ENCODE measurements at regions not wholly inside any gene's neighbourhood (a gene's known extent, or its start where the extent isn't known, plus 50 kb on each side); places are given as distances from the start of the nearest gene placed in this dataset.

GRCh38 chr2:103785432-103785831 is 1023.6 kb downstream of the TMEM182 start:
- TF ChIP-seq EZH2 (optimal IDR thresholded peaks at IDR 0.05; ENCODE audit: low read depth, low read length) (no peak), CTCF (IDR thresholded peaks at IDR 0.05; ENCODE audit: low read length) (no peak), EZH2phosphoT487 (IDR thresholded peaks at IDR 0.05; ENCODE audit: low read length) (no peak)
- Histone ChIP-seq H3K36me3 (replicated peaks; ENCODE audit: insufficient read depth, low read length) (no peaks in the 10 kb centered on the region), H3K4me3 (ENCODE audit: low read length) (no peak overlapping the region), H3K27ac (ENCODE audit: low read length) (no peak overlapping the region), H3K4me2 (ENCODE audit: low read depth, low read length) (no peak overlapping the region), H3K4me1 (ENCODE audit: low read length) (no peaks in the 10 kb centered on the region), H3K27me3 (replicated peaks; ENCODE audit: insufficient read depth, low read length) (no peaks in the 10 kb centered on the region), H3K9me3 (replicated peaks; ENCODE audit: insufficient read depth, low read length) (no peaks in the 10 kb centered on the region), H3K9me2 (replicated peaks; ENCODE audit: insufficient read depth, low read length) (no peaks in the 10 kb centered on the region), H3K9ac (ENCODE audit: low read length) (no peak overlapping the region), H3K79me2 (ENCODE audit: low read length) (no peaks in the 10 kb centered on the region), H4K20me1 (ENCODE audit: insufficient read depth, low read length) (no peaks in the 10 kb centered on the region), H2AFZ (ENCODE audit: low read length) (no peak overlapping the region), H3F3A (ENCODE audit: insufficient read depth, low read length) (no peaks in the 10 kb centered on the region)
- no peak for DNase-seq

DNA sequence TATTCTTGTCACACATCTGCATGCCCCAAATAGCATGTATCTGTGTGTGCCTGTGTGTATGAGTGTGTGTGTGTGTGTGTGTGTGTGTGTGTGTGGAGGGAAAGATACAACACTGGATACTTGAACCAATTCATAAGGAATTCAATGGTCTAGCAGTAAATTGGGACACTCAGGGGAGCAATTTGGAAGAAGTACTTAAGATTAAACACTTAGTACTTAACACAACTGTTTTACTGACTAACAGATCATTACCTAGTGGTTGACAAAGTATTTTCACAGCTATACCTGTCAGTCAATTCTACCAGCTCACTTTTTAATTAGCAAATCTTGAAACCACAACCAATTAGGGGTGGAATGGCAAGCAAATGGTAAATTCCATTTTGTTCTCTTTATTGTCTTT is 1024.1 kb downstream of the TMEM182 start:
- no peaks in the 10 kb centered on the region for H3F3A ChIP-seq (ENCODE audit: insufficient read depth, low read length)
- H3K9me2 ChIP-seq (replicated peaks; ENCODE audit: insufficient read depth, low read length): no peaks in the 10 kb centered on the region
- DNase-seq: no peak
- no peak overlapping the region for H3K27ac ChIP-seq (ENCODE audit: low read length)
- no peaks in the 10 kb centered on the region for H3K9me3 ChIP-seq (replicated peaks; ENCODE audit: insufficient read depth, low read length)
- no peaks in the 10 kb centered on the region for H3K4me1 ChIP-seq (ENCODE audit: low read length)
- no peak overlapping the region for H3K4me3 ChIP-seq (ENCODE audit: low read length)
- no peaks in the 10 kb centered on the region for H4K20me1 ChIP-seq (ENCODE audit: insufficient read depth, low read length)
- no peaks in the 10 kb centered on the region for H3K36me3 ChIP-seq (replicated peaks; ENCODE audit: insufficient read depth, low read length)
- H2AFZ ChIP-seq (ENCODE audit: low read length): no peak overlapping the region
- no peak for TF ChIP-seq EZH2 (optimal IDR thresholded peaks at IDR 0.05; ENCODE audit: low read depth, low read length)
- no peak for TF ChIP-seq CTCF (IDR thresholded peaks at IDR 0.05; ENCODE audit: low read length)
- TF ChIP-seq EZH2phosphoT487 (IDR thresholded peaks at IDR 0.05; ENCODE audit: low read length): no peak
- H3K79me2 ChIP-seq (ENCODE audit: low read length): no peaks in the 10 kb centered on the region
- no peak overlapping the region for H3K9ac ChIP-seq (ENCODE audit: low read length)
- no peaks in the 10 kb centered on the region for H3K27me3 ChIP-seq (replicated peaks; ENCODE audit: insufficient read depth, low read length)
- H3K4me2 ChIP-seq (ENCODE audit: low read depth, low read length): no peak overlapping the region

- Histone ChIP-seq H3K27me3 (replicated peaks; ENCODE audit: insufficient read depth, low read length) (no peaks in the 10 kb centered on the region), H2AFZ (ENCODE audit: low read length) (no peak overlapping the region), H4K20me1 (ENCODE audit: insufficient read depth, low read length) (no peaks in the 10 kb centered on the region), H3K79me2 (ENCODE audit: low read length) (no peaks in the 10 kb centered on the region), H3K9ac (ENCODE audit: low read length) (no peak overlapping the region), H3K9me2 (replicated peaks; ENCODE audit: insufficient read depth, low read length) (no peaks in the 10 kb centered on the region), H3K36me3 (replicated peaks; ENCODE audit: insufficient read depth, low read length) (no peaks in the 10 kb centered on the region), H3K4me1 (ENCODE audit: low read length) (no peaks in the 10 kb centered on the region), H3K4me3 (ENCODE audit: low read length) (no peak overlapping the region), H3F3A (ENCODE audit: insufficient read depth, low read length) (no peaks in the 10 kb centered on the region), H3K4me2 (ENCODE audit: low read depth, low read length) (no peak overlapping the region), H3K9me3 (replicated peaks; ENCODE audit: insufficient read depth, low read length) (no peaks in the 10 kb centered on the region), H3K27ac (ENCODE audit: low read length) (no peak overlapping the region)
- no peak for TF ChIP-seq CTCF (IDR thresholded peaks at IDR 0.05; ENCODE audit: low read length)
- TF ChIP-seq EZH2phosphoT487 (IDR thresholded peaks at IDR 0.05; ENCODE audit: low read length): no peak
- no peak for TF ChIP-seq EZH2 (optimal IDR thresholded peaks at IDR 0.05; ENCODE audit: low read depth, low read length)
- no peak for DNase-seq
Observed at GRCh38 chr2:103788389-103788788, 1026.6 kb downstream of the TMEM182 start.

Data from MM.1S (cell line).